ENCODE measurements at regions not wholly inside any gene's neighbourhood (a gene's known extent, or its start where the extent isn't known, plus 50 kb on each side); places are given as distances from the start of the nearest gene placed in this dataset.

GRCh38 chr9:85268131-85268530, 473.6 kb downstream of the AGTPBP1 start:
- FAIRE-seq (no peak), DNase-seq (ENCODE audit: low spot score in 2 of 2) (no peak)

GRCh38 chr9:85264695-85265094, 477.1 kb downstream of the AGTPBP1 start:
- FAIRE-seq (no peak), DNase-seq (ENCODE audit: low spot score in 2 of 2) (no peak)

- no peak for DNase-seq (ENCODE audit: low spot score in 2 of 2)
- FAIRE-seq: no peak
Measured at GRCh38 chr9:85263288-85263687, 478.5 kb downstream of the AGTPBP1 start.

- FAIRE-seq (no peak), DNase-seq (ENCODE audit: low spot score in 2 of 2) (no peak)
Measured at GRCh38 chr9:85262333-85262732, 479.4 kb downstream of the AGTPBP1 start.

GRCh38 chr9:85260275-85260845, 481.4 kb downstream of the AGTPBP1 start:
- no peak for DNase-seq (ENCODE audit: low spot score in 2 of 2)
- FAIRE-seq: no peak

- DNase-seq (ENCODE audit: low spot score in 2 of 2): peak; percentile 49 to 60
- FAIRE-seq: no peak
Measured at GRCh38 chr9:85258823-85259370, 482.9 kb downstream of the AGTPBP1 start.

- no peak for DNase-seq (ENCODE audit: low spot score in 2 of 2)
- no peak for FAIRE-seq
Measured at GRCh38 chr9:85258236-85258635, 483.5 kb downstream of the AGTPBP1 start.

GRCh38 chr9:85249313-85249621, 492.5 kb downstream of the AGTPBP1 start:
- FAIRE-seq (no peak), DNase-seq (ENCODE audit: low spot score in 2 of 2) (no peak)

GRCh38 chr9:85248514-85249312, 493.0 kb downstream of the AGTPBP1 start:
- DNase-seq (ENCODE audit: low spot score in 2 of 2) (no peak), FAIRE-seq (no peak)

- FAIRE-seq: no peak
- no peak for DNase-seq (ENCODE audit: low spot score in 2 of 2)
Measured at GRCh38 chr9:85246541-85246940, 495.2 kb downstream of the AGTPBP1 start.

GRCh38 chr9:85244856-85245255, 496.9 kb downstream of the AGTPBP1 start:
- FAIRE-seq: no peak
- DNase-seq (ENCODE audit: low spot score in 2 of 2): no peak

- FAIRE-seq: no peak
- DNase-seq (ENCODE audit: low spot score in 2 of 2): no peak
Measured at GRCh38 chr9:85243977-85244376, 497.8 kb downstream of the AGTPBP1 start.

GRCh38 chr9:85237478-85237877, 504.3 kb downstream of the AGTPBP1 start:
- DNase-seq (ENCODE audit: low spot score in 2 of 2) (no peak), FAIRE-seq (no peak)

GRCh38 chr9:85230081-85230480, 511.7 kb downstream of the AGTPBP1 start:
- DNase-seq (ENCODE audit: low spot score in 2 of 2) (no peak), FAIRE-seq (no peak)

GRCh38 chr9:85228111-85228855, 513.5 kb downstream of the AGTPBP1 start:
- no peak for DNase-seq (ENCODE audit: low spot score in 2 of 2)
- FAIRE-seq: no peak

GRCh38 chr9:85225180-85225579, 516.6 kb downstream of the AGTPBP1 start:
- DNase-seq (ENCODE audit: low spot score in 2 of 2) (no peak), FAIRE-seq (no peak)

GRCh38 chr9:85224729-85225128, 517.0 kb downstream of the AGTPBP1 start:
- DNase-seq (ENCODE audit: low spot score in 2 of 2) (no peak), FAIRE-seq (no peak)

- FAIRE-seq (no peak), DNase-seq (ENCODE audit: low spot score in 2 of 2) (no peak)
Measured at GRCh38 chr9:85224301-85224700, 517.5 kb downstream of the AGTPBP1 start.

- FAIRE-seq (no peak), DNase-seq (ENCODE audit: low spot score in 2 of 2) (no peak)
Measured at GRCh38 chr9:85223506-85224125, 518.1 kb downstream of the AGTPBP1 start.

GRCh38 chr9:85216601-85217000, 525.2 kb downstream of the AGTPBP1 start:
- no peak for FAIRE-seq
- DNase-seq (ENCODE audit: low spot score in 2 of 2): no peak

- no peak for FAIRE-seq
Measured at GRCh38 chr9:85215961-85216360, 525.8 kb downstream of the AGTPBP1 start.

More at GRCh38 chr9:85215961-85216360, 525.8 kb downstream of the AGTPBP1 start:
- no peak for DNase-seq (ENCODE audit: low spot score in 2 of 2)
